Loucy (cell line): ENCODE measurements at regions not wholly inside any gene's neighbourhood (a gene's known extent, or its start where the extent isn't known, plus 50 kb on each side); places are given as distances from the start of the nearest gene placed in this dataset.

Source experiments
- H2AFZ ChIP-seq: fragments of 200-600 bp; sonication (generic); 2 replicates; pipeline ENCODE4 v1.6.0; 2016; ENCODE audit warnings: antibody characterized with exemption, mild to moderate bottlenecking, low read length, moderate library complexity
- H3F3A ChIP-seq: fragments of 200-600 bp; 2 replicates; pipeline ENCODE4 v1.6.0; 2016; ENCODE audit warnings: antibody characterized with exemption, low read depth, mild to moderate bottlenecking
- H3K27me3 ChIP-seq: fragments of 200-600 bp; sonication (generic); 2 replicates; pipeline ENCODE4 v1.6.1; 2014; ENCODE audit warnings: low read length, mild to moderate bottlenecking; ENCODE audit not compliant: insufficient read depth, poor library complexity, severe bottlenecking
- H3K36me3 ChIP-seq: fragments of 200-600 bp; sonication (generic); 2 replicates; pipeline ENCODE4 v1.6.1; 2016; ENCODE audit warnings: low read length; ENCODE audit not compliant: insufficient read depth
- H3K4me1 ChIP-seq: fragments of 200-600 bp; sonication (generic); 2 replicates; pipeline ENCODE4 v1.5.1; 2014; ENCODE audit warnings: low read length, mild to moderate bottlenecking; ENCODE audit not compliant: insufficient read depth, poor library complexity, severe bottlenecking
- H3K4me2 ChIP-seq: fragments of 200-600 bp; sonication (generic); 2 replicates; pipeline ENCODE4 v1.6.0; 2014; ENCODE audit warnings: antibody characterized with exemption, low read length, low read depth, mild to moderate bottlenecking; ENCODE audit not compliant: poor library complexity, severe bottlenecking
- H3K4me3 ChIP-seq: fragments of 200-600 bp; sonication (generic); 2 replicates; pipeline ENCODE4 v1.5.1; 2014; ENCODE audit warnings: low read length, mild to moderate bottlenecking, mixed read lengths; ENCODE audit not compliant: poor library complexity, severe bottlenecking
- H3K79me2 ChIP-seq: fragments of 200-600 bp; sonication (generic); 2 replicates; pipeline ENCODE4 v1.6.1; 2014; ENCODE audit warnings: low read length; ENCODE audit not compliant: insufficient read depth
- H3K9ac ChIP-seq: fragments of 200-600 bp; sonication (generic); 2 replicates; pipeline ENCODE4 v1.6.0; 2014; ENCODE audit warnings: mild to moderate bottlenecking, low read depth, low read length, moderate library complexity; ENCODE audit not compliant: poor library complexity, severe bottlenecking
- H3K9me2 ChIP-seq: fragments of 200-600 bp; sonication (generic); replicated peaks from 2 replicates; pipeline ENCODE4 v1.6.1; 2016; ENCODE audit warnings: low read depth, low read length, mixed read lengths
- H3K9me3 ChIP-seq: fragments of 200-600 bp; sonication (generic); 2 replicates; pipeline ENCODE4 v1.6.1; 2014; ENCODE audit warnings: mild to moderate bottlenecking, antibody characterized with exemption, low read length, low read depth; ENCODE audit not compliant: insufficient read depth
- H4K20me1 ChIP-seq: fragments of 200-600 bp; sonication (generic); 2 replicates; pipeline ENCODE4 v1.6.0; 2014; ENCODE audit warnings: antibody characterized with exemption, low read length, mild to moderate bottlenecking; ENCODE audit not compliant: insufficient read depth, poor library complexity, severe bottlenecking
- CTCF ChIP-seq: fragments of 200-600 bp; sonication (generic); conservative IDR thresholded peaks from 2 replicates; pipeline ENCODE4 v1.5.1; 2014; ENCODE audit warnings: mild to moderate bottlenecking, antibody characterized with exemption, low read length
- EZH2phosphoT487 ChIP-seq: fragments of 200-600 bp; IDR thresholded peaks from 2 replicates; pipeline ENCODE4 v1.6.1; 2018; ENCODE audit warnings: antibody characterized with exemption, mild to moderate bottlenecking, moderate library complexity, borderline replicate concordance

GRCh38 chr11:119578521-119579191 lies 150.3 kb downstream of the NECTIN1 start:
- H3K36me3 ChIP-seq, result no peaks in the 10 kb centered on the region

GRCh38 chr11:119573858-119574257 lies 150.9 kb upstream of the THY1 start:
- TF ChIP-seq EZH2phosphoT487 (no peak), CTCF (no peak)
- Histone ChIP-seq H2AFZ (no peak overlapping the region), H3K27me3 (no peaks in the 10 kb centered on the region), H3F3A (no peaks in the 10 kb centered on the region), H4K20me1 (no peaks in the 10 kb centered on the region), H3K9ac (no peak overlapping the region), H3K79me2 (no peaks in the 10 kb centered on the region), H3K4me3 (no peak overlapping the region), H3K4me1 (no peaks in the 10 kb centered on the region), H3K4me2 (no peak overlapping the region), H3K9me3 (no peaks in the 10 kb centered on the region), H3K9me2 (no peaks in the 10 kb centered on the region), H3K36me3 (no peaks in the 10 kb centered on the region)

More at GRCh38 chr11:119578521-119579191, 150.3 kb downstream of the NECTIN1 start:
- H3K9me2 ChIP-seq, result no peaks in the 10 kb centered on the region
- no peaks in the 10 kb centered on the region for H3F3A ChIP-seq
- no peaks in the 10 kb centered on the region for H3K4me1 ChIP-seq
- no peak overlapping the region for H3K4me2 ChIP-seq
- H3K27me3 ChIP-seq, result no peaks in the 10 kb centered on the region
- H4K20me1 ChIP-seq, result no peaks in the 10 kb centered on the region
- no peak overlapping the region for H2AFZ ChIP-seq
- H3K9me3 ChIP-seq, result no peaks in the 10 kb centered on the region
- TF ChIP-seq EZH2phosphoT487 (no peak), CTCF (no peak)
- no peaks in the 10 kb centered on the region for H3K79me2 ChIP-seq
- H3K9ac ChIP-seq, result no peak overlapping the region
- no peak overlapping the region for H3K4me3 ChIP-seq

- H3K79me2 ChIP-seq, result no peaks in the 10 kb centered on the region
- H4K20me1 ChIP-seq, result no peaks in the 10 kb centered on the region
- H3K9me2 ChIP-seq, result no peaks in the 10 kb centered on the region
- no peak overlapping the region for H3K4me3 ChIP-seq
- no peak overlapping the region for H3K9ac ChIP-seq
- H3K4me1 ChIP-seq, result no peaks in the 10 kb centered on the region
- TF ChIP-seq EZH2phosphoT487 (no peak), CTCF (no peak)
- H3K27me3 ChIP-seq, result no peaks in the 10 kb centered on the region
- H3K36me3 ChIP-seq, result no peaks in the 10 kb centered on the region
- H3K4me2 ChIP-seq, result no peak overlapping the region
- no peak overlapping the region for H2AFZ ChIP-seq
- H3K9me3 ChIP-seq, result no peaks in the 10 kb centered on the region
- H3F3A ChIP-seq, result no peaks in the 10 kb centered on the region
Observed at GRCh38 chr11:119572481-119573424, 149.8 kb upstream of the THY1 start.
